HG03103 (cell line): ENCODE measurements at regions not wholly inside any gene's neighbourhood (a gene's known extent, or its start where the extent isn't known, plus 50 kb on each side); places are given as distances from the start of the nearest gene placed in this dataset.
"Not testable (repeated sequence)": the region's sequence is repeated elsewhere in the genome, so short reads cannot be mapped to it uniquely, and the experiment has no call there.

ENCODE experiments used
- ATAC-seq: cut with Tn5 transposase; IDR thresholded peaks from one replicate; pipeline ENCODE4 v1.9.1; 2021; ENCODE audit warnings: low read depth; ENCODE audit not compliant: unreplicated experiment

- no peak for ATAC-seq
Observed at GRCh38 chr18:62629031-62629430, 86.3 kb upstream of the PHLPP1 start.

- no peak for ATAC-seq
Observed at GRCh38 chr18:62631173-62631572, 84.2 kb upstream of the PHLPP1 start.

GRCh38 chr18:62632788-62633455 is 82.4 kb upstream of the PHLPP1 start:
- no peak for ATAC-seq

- ATAC-seq = no peak
Observed at GRCh38 chr18:62634458-62634857, 80.9 kb upstream of the PHLPP1 start.

- ATAC-seq = no peak
Observed at GRCh38 chr18:62634979-62635630, 80.2 kb upstream of the PHLPP1 start.

- ATAC-seq = no peak
Observed at GRCh38 chr18:62637403-62637802, 77.9 kb upstream of the PHLPP1 start.

DNA sequence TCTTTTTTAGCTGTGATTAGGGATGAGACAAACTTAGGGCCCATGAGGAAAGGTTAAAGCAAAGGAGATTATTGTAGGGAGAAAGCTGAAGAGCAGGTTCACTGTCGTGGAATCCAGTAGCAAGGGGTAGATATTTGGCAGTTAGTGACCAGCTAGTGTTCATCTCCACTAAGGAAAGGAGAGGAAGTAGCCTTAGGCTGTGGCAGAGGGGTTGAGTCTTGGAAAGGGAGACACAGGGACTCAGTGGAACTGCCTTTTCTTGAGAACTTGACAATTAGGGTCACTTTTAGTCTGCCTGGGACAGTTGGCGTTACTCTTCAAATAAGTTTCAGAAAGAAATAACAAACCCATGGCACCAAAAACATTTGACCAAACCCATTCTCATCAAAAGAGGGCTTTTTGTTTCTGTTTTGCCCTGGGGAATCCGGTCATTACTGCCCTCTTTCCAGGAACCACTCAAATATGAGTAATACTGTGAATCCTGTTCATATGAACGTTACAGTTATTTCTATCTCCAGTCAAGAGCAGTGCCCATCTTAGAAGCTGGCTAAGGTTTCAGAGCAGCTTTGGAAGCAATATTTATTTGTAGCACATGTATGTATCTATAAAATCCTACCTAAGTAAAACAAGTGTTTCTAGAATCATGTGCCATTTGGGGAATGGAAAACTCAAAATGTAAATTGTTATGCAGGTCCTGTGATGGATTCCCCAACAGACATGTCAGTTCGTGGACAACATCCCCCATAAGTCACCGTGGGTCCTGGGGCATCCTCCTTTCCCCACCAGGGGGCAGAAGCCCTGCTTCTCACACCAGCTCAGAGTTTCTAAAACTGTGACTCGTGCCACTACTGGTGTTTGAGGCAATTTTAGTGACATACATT is 77.3 kb upstream of the PHLPP1 start:
- peak; percentile 58 for ATAC-seq

DNA sequence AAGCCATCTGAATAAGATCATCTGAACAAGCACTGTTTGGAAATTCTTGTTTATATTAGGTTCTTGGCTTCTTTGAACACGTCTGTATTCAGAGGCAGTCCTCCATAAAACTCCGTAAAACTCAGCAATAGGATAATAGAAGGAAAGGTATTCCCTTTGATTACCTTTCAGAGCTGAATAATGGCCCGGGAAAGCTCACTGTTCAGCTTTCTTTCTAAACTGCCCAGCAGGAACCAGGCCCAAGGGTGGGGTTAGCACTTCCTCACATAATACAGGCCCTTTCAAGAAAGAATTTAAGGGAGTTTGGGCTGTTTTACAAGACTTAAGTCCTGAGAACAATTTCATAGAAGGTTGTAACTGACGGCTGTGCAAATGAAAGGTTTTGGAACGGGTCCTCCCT is 72.2 kb upstream of the PHLPP1 start:
- no peak for ATAC-seq

GRCh38 chr18:62644773-62645172 is 70.6 kb upstream of the PHLPP1 start:
- no peak for ATAC-seq

GRCh38 chr18:62647179-62647578 is 68.2 kb upstream of the PHLPP1 start:
- ATAC-seq = no peak

DNA sequence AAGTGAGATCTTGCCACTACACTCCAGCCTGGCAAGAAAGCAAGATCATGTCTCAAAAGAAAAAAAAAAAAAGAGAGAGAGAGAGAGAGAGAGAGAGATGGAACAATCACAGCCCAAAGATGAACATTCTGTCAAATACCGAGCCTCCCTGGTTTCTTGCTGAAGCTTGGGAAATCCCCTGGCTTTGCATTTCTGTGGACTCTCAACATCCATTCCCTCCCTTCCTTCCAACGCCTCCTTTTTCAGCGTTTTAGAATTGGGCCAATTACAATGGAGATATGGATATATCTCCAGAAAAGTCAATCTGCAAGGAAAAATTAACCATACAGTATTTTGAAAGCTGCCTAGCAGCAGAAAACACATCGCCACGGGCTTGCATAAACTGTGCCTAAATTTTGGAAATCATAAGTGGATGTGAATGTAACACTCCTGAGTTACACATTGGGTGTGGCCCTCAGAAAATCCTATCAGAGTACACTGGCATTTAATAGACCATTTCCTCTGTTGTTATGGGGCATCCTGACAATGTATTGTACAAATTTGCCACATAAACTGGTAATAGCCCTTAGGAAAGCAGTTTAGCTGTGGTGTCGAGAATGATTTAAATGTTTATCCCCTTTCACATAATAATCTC is 67.2 kb upstream of the PHLPP1 start:
- ATAC-seq = no peak

GRCh38 chr18:62651276-62652056 is 63.9 kb upstream of the PHLPP1 start:
- no peak for ATAC-seq

- ATAC-seq = not testable (repeated sequence)
Observed at GRCh38 chr18:62652057-62652629, 63.2 kb upstream of the PHLPP1 start.

DNA sequence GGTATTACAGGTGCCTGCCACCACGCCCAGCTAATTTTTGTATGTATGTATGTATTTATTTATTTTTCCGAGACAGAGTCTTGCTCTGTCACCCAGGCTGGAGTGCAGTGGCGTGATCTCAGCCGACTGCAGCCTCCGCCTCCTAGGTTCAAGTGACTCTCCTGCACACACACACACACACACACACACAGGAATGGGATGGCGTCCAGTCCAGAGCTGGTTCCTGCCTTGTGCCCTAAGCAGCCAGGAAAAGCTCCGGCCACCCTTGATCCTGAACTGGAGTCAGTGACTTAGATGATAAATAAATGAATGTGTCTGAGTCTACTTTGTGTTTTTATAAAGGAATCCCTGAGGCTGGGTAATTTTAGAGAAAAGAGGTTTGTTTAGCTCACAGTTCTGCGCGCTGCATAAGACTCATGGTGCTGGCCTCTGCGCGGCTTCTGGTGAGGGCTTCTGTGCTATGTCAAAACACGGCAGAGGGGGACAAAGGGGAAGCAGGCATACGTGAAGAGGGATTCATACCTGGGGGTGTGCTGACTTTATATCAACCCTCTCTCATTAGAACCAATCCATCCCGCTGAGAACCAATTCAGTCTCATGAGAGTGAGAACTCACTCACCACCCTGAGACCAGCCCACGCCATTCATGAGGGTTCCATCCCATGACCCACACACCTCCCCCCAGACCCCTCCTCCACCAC is 59.7 kb upstream of the PHLPP1 start:
- ATAC-seq = no peak

GRCh38 chr18:62658028-62658427 is 57.3 kb upstream of the PHLPP1 start:
- no peak for ATAC-seq

GRCh38 chr18:62659698-62660097 is 55.6 kb upstream of the PHLPP1 start:
- ATAC-seq = no peak

DNA sequence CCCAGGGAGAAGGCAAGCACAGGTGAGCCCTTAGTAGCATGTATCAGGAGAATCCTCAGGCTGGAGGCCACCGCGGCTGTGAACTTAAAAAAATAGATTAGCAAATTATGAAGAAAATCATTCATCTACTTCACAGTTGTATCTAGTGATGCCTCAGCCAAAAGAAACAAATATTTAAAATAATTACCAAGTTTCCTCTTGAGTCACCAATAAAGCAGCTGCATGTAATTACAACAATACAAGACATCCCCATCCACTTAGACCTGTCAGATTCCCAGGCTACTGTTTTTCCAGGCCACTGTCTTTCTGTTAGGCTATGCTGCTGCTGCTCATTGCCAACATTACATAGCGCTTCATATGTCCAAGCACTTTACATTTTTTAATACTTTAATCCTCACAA is 54.6 kb upstream of the PHLPP1 start:
- ATAC-seq = no peak

DNA sequence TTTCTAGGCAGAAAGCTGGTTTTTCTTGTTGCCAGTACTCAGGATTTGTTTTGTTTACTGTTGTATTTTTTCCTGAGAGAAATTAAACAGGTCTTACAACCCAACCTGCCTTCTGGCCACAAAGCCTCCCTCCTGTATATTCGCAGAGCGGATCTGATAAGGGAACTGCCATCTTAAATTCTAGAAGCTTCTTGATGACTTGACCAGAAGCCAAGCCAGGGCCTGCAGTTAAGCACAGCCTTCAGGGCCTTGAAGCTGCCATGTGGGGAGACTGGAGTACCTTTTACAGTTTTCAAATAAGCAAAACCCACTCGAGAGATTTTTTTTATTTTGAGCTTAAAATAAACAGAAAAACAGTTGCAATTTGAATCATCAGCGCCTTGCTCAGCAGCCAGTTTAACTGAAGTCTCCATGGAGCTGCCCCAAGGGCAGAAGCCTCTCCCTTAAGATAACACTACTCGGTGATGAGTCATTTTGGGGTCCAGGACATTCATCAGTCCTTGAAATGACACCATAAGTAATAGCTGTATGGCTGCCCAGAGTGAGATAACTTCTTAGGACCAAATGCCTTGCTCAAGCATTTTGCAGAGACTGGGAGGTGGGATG is 51.5 kb upstream of the PHLPP1 start:
- ATAC-seq = peak; percentile 93

- ATAC-seq = no peak
Observed at GRCh38 chr18:62664414-62664813, 50.9 kb upstream of the PHLPP1 start.
